Ishikawa (cell line): ENCODE measurements at regions not wholly inside any gene's neighbourhood (a gene's known extent, or its start where the extent isn't known, plus 50 kb on each side); places are given as distances from the start of the nearest gene placed in this dataset.

Source experiments
- CEBPB ChIP-seq: IDR thresholded peaks from 2 replicates; pipeline ENCODE4 v1.6.1; 2012
- CREB1 ChIP-seq: IDR thresholded peaks from 2 replicates; pipeline ENCODE4 v1.6.1; 2012; ENCODE audit warnings: low read depth
- EGR1 ChIP-seq: IDR thresholded peaks from 2 replicates; pipeline ENCODE4 v1.6.1; 2012
- EP300 ChIP-seq: IDR thresholded peaks from 2 replicates; pipeline ENCODE4 v1.6.1; 2012; ENCODE audit warnings: borderline replicate concordance
- FOXM1 ChIP-seq: IDR thresholded peaks from 2 replicates; pipeline ENCODE4 v1.6.1; 2012; ENCODE audit warnings: low read depth, borderline replicate concordance
- MAX ChIP-seq: IDR thresholded peaks from 2 replicates; pipeline ENCODE4 v1.6.1; 2012
- NFIC ChIP-seq: IDR thresholded peaks from 2 replicates; pipeline ENCODE4 v1.6.1; 2012
- RAD21 ChIP-seq: IDR thresholded peaks from 2 replicates; pipeline ENCODE4 v1.6.1; 2012; ENCODE audit warnings: low read depth
- REST ChIP-seq: IDR thresholded peaks from 2 replicates; pipeline ENCODE4 v1.6.1; 2012; ENCODE audit warnings: low read depth, mild to moderate bottlenecking
- TAF1 ChIP-seq: IDR thresholded peaks from 2 replicates; pipeline ENCODE4 v1.6.1; 2012; ENCODE audit warnings: low read depth, mild to moderate bottlenecking
- TCF12 ChIP-seq: IDR thresholded peaks from 2 replicates; pipeline ENCODE4 v1.6.1; 2012; ENCODE audit warnings: low read depth
- TEAD4 ChIP-seq: IDR thresholded peaks from 2 replicates; pipeline ENCODE4 v1.6.1; 2012
- USF1 ChIP-seq: IDR thresholded peaks from 2 replicates; pipeline ENCODE4 v1.6.1; 2012
- YY1 ChIP-seq: IDR thresholded peaks from 2 replicates; pipeline ENCODE4 v1.6.1; 2012; ENCODE audit warnings: low read depth
- ZBTB7A ChIP-seq: IDR thresholded peaks from 2 replicates; pipeline ENCODE4 v1.6.1; 2012; ENCODE audit warnings: low read depth

GRCh38 chr14:104238424-104239184 is 100.2 kb downstream of the KIF26A start:
- TF ChIP-seq TAF1 = no peak
- no peak for TF ChIP-seq EP300
- TF ChIP-seq MAX = no peak
- no peak for TF ChIP-seq YY1
- TF ChIP-seq TCF12 = no peak
- TF ChIP-seq REST = no peak
- TF ChIP-seq CEBPB = no peak
- no peak for TF ChIP-seq FOXM1
- no peak for TF ChIP-seq TEAD4
- TF ChIP-seq EGR1 = no peak
- TF ChIP-seq ZBTB7A = no peak
- TF ChIP-seq CREB1 = no peak
- no peak for TF ChIP-seq USF1
- no peak for TF ChIP-seq NFIC
- TF ChIP-seq RAD21 = no peak

- TF ChIP-seq EGR1 = no peak
- TF ChIP-seq CEBPB = no peak
- TF ChIP-seq TEAD4 = no peak
- TF ChIP-seq MAX = no peak
- no peak for TF ChIP-seq TAF1
- TF ChIP-seq EP300 = no peak
- TF ChIP-seq USF1 = no peak
- TF ChIP-seq YY1 = no peak
- no peak for TF ChIP-seq FOXM1
- TF ChIP-seq NFIC = no peak
- no peak for TF ChIP-seq ZBTB7A
- no peak for TF ChIP-seq CREB1
- TF ChIP-seq RAD21 = no peak
- TF ChIP-seq REST = no peak
Measured at GRCh38 chr14:104239185-104239775, 100.9 kb downstream of the KIF26A start.

GRCh38 chr14:104239861-104240301 is 101.5 kb downstream of the KIF26A start:
- no peak for TF ChIP-seq REST
- no peak for TF ChIP-seq TCF12
- TF ChIP-seq USF1 = no peak
- TF ChIP-seq TEAD4 = no peak
- TF ChIP-seq TAF1 = no peak
- TF ChIP-seq CREB1 = no peak
- TF ChIP-seq CEBPB = no peak
- TF ChIP-seq ZBTB7A = no peak
- no peak for TF ChIP-seq FOXM1
